GM12878 (cell line): ENCODE measurements at regions not wholly inside any gene's neighbourhood (a gene's known extent, or its start where the extent isn't known, plus 50 kb on each side); places are given as distances from the start of the nearest gene placed in this dataset.
"Not testable (repeated sequence)": the region's sequence is repeated elsewhere in the genome, so short reads cannot be mapped to it uniquely, and the experiment has no call there.

Source experiments
- ATAC-seq: fragments of 200-7000 bp; cut with Tn5 transposase; 3 replicates; pipeline ENCODE4 v1.9.1; 2020; ENCODE audit warnings: mild to moderate bottlenecking, moderate library complexity
- BruUV-seq: library from RNA; stranded (reverse); fragments of 400-500 nt; replicated peaks from 2 replicates; lab custom pipeline; 2021; lab: Mats Ljungman, UMichigan
- CTCF ChIA-PET: fragments of 300-600 bp; sonication (Branson Sonifier 250); formaldehyde crosslinking; extraction: SDS; loops from one replicate; lab custom pipeline; 2021; ENCODE audit warnings: inconsistent platforms; lab: Yijun Ruan, JAX
- POLR2A ChIA-PET: fragments of 350-600 bp; formaldehyde crosslinking; extraction: SDS; loops from one replicate; lab custom pipeline; 2021; ENCODE audit warnings: inconsistent platforms; lab: Charles Lee
- RAD21 ChIA-PET: fragments of 300-600 bp; sonication (Branson Sonifier 250); formaldehyde crosslinking; loops from one replicate; lab custom pipeline; 2023; ENCODE audit warnings: antibody characterized with exemption; ENCODE audit not compliant: unreplicated experiment; lab: Charles Lee
- SMC1A ChIA-PET: fragments of 300-600 bp; sonication (Branson Sonifier 250); formaldehyde crosslinking; loops from one replicate; lab custom pipeline; 2023; ENCODE audit not compliant: unreplicated experiment, uncharacterized antibody; lab: Charles Lee
- DNase-seq: peaks from one replicate; pipeline ENCODE4 v3.0.0-alpha.2; 2011; ENCODE audit warnings: low read depth, low spot score
- FAIRE-seq: peaks from 3 replicates; lab custom pipeline; 2011; peaks lifted over from hg19 to GRCh38; lab: Jason Lieb, UNC
- H2AFZ ChIP-seq: 2 replicates; pipeline ENCODE4 v1.6.0; 2011; ENCODE audit warnings: low read depth, low read length, control low read depth; ENCODE audit not compliant: control insufficient read depth
- H3K27ac ChIP-seq: 2 replicates; pipeline ENCODE4 v1.5.1; 2011; ENCODE audit warnings: control low read depth; ENCODE audit not compliant: control insufficient read depth, insufficient read depth
- H3K27me3 ChIP-seq, 2 experiments: replicated peaks in 1 of 2; 2 replicates each; pipeline versions ENCODE4 v1.6.0 to v1.6.1; 2011; ENCODE audit warnings: low read length in 1 of 2; ENCODE audit not compliant: control insufficient read depth in 2 of 2, insufficient read depth in 2 of 2
- H3K36me3 ChIP-seq, 2 experiments: 2 replicates each; pipeline ENCODE4 v1.5.1; 2011; ENCODE audit warnings: low read length in 1 of 2; ENCODE audit not compliant: control insufficient read depth in 2 of 2, insufficient read depth in 2 of 2
- H3K4me1 ChIP-seq: 2 replicates; pipeline ENCODE4 v1.6.1; 2011; ENCODE audit warnings: mild to moderate bottlenecking, low read length, moderate library complexity, mixed read lengths; ENCODE audit not compliant: control insufficient read depth, insufficient read depth
- H3K4me2 ChIP-seq: 2 replicates; pipeline ENCODE4 v1.6.0; 2011; ENCODE audit warnings: control low read depth; ENCODE audit not compliant: control insufficient read depth, insufficient read depth
- H3K4me3 ChIP-seq: fragments of 200-600 bp; sonication (generic); 2 replicates; pipeline ENCODE4 v1.5.1; 2016
- H3K79me2 ChIP-seq: 2 replicates; pipeline ENCODE4 v1.6.0; 2011; ENCODE audit warnings: low read length; ENCODE audit not compliant: control insufficient read depth, insufficient read depth
- H3K9ac ChIP-seq: 2 replicates; pipeline ENCODE4 v1.8.0; 2011; ENCODE audit warnings: low read length, control low read depth, mixed read lengths; ENCODE audit not compliant: control insufficient read depth, insufficient read depth
- H3K9me3 ChIP-seq: replicated peaks from 3 replicates; pipeline ENCODE4 v1.5.1; 2011; ENCODE audit warnings: mild to moderate bottlenecking, low read length; ENCODE audit not compliant: control insufficient read depth, insufficient read depth
- H4K20me1 ChIP-seq: 2 replicates; pipeline ENCODE4 v1.6.0; 2011; ENCODE audit not compliant: control insufficient read depth, insufficient read depth
- BCLAF1 ChIP-seq: fragments of 450-650 bp; IDR thresholded peaks from 2 replicates; pipeline ENCODE4 v1.6.1; 2017; ENCODE audit warnings: antibody characterized with exemption, mild to moderate bottlenecking, moderate library complexity
- BHLHE40 ChIP-seq, 2 experiments: fragments of 450-650 bp in 1 of 2; IDR thresholded peaks; 2 replicates each; pipeline ENCODE4 v1.6.1; 2011 to 2017; ENCODE audit warnings: low read depth in 2 of 2, borderline replicate concordance in 1 of 2, improper control_type of control experiment in 1 of 2, low read length in 1 of 2, mild to moderate bottlenecking in 1 of 2
- BRCA1 ChIP-seq: IDR thresholded peaks from 2 replicates; pipeline ENCODE4 v1.6.1; 2011; ENCODE audit warnings: low read depth, low read length, improper control_type of control experiment
- NBN ChIP-seq: fragments of 450-650 bp; IDR thresholded peaks from 2 replicates; pipeline ENCODE4 v1.6.1; 2016
- NFYA ChIP-seq: IDR thresholded peaks from 2 replicates; pipeline ENCODE4 v1.6.1; 2011; ENCODE audit warnings: low read depth, mild to moderate bottlenecking, low read length, improper control_type of control experiment, borderline replicate concordance
- NFYB ChIP-seq: IDR thresholded peaks from 2 replicates; pipeline ENCODE4 v1.6.1; 2011; ENCODE audit warnings: low read depth, mild to moderate bottlenecking, low read length, improper control_type of control experiment, moderate library complexity; ENCODE audit not compliant: insufficient read depth
- PAX8 ChIP-seq: fragments of 450-650 bp; IDR thresholded peaks from 2 replicates; pipeline ENCODE4 v1.6.1; 2017; ENCODE audit warnings: mild to moderate bottlenecking, moderate library complexity
- RBBP5 ChIP-seq: fragments of 200-600 bp; sonication (generic); conservative IDR thresholded peaks from 2 replicates; pipeline ENCODE4 v1.6.1; 2016
- TCF7 ChIP-seq: IDR thresholded peaks from 2 replicates; pipeline ENCODE4 v1.6.1; 2014; ENCODE audit warnings: antibody characterized with exemption, borderline replicate concordance
- ZNF384 ChIP-seq: IDR thresholded peaks from 2 replicates; pipeline ENCODE4 v1.6.1; 2012; ENCODE audit warnings: low read depth, mild to moderate bottlenecking, low read length, improper control_type of control experiment, borderline replicate concordance
- WGBS: methylation state at CpG from one replicate; pipeline ENCODE4 v1.1.6; 2016; ENCODE audit warnings: low lambda C conversion rate; ENCODE audit not compliant: insufficient replicate concordance, insufficient coverage; ENCODE audit errors: missing lambda C conversion rate; 5-methylcytosine and 5-hydroxymethylcytosine counted together
- in situ Hi-C: fragments of 300-500 bp; cut with MboI; formaldehyde crosslinking; loops from 9 replicates; pipeline ENCODE4 v1.14.3; 2018; ENCODE audit warnings: mixed read lengths
- intact Hi-C: fragments of 100-400 bp; cut with micrococcal nuclease; formaldehyde crosslinking; loops from one replicate; pipeline ENCODE4 v1.14.2; 2022; ENCODE audit not compliant: unreplicated experiment
- TF ChIP-seq, protein P1 (sequence below): fragments of 450-650 bp; IDR thresholded peaks from 2 replicates; pipeline ENCODE4 v1.6.1; 2018; ENCODE audit warnings: mild to moderate bottlenecking, low read depth, moderate library complexity; ENCODE audit not compliant: partially characterized antibody

GRCh38 chr10:100638969-100639368 lies 103.2 kb downstream of the HIF1AN start:
- ATAC-seq, H3K27me3 ChIP-seq, H3K4me1 ChIP-seq, H3K4me3 ChIP-seq, H4K20me1 ChIP-seq, intact Hi-C loops, DNase-seq, H3K9ac ChIP-seq, BruUV-seq, H3K36me3 ChIP-seq, H3K9me3 ChIP-seq, H3K27ac ChIP-seq, SMC1A ChIA-PET, POLR2A ChIA-PET, CTCF ChIA-PET, RAD21 ChIA-PET, H3K4me2 ChIP-seq, H2AFZ ChIP-seq, in situ Hi-C loops, H3K79me2 ChIP-seq, FAIRE-seq: not testable (repeated sequence)
- 17% methylated on average over 6 of the region's 6 CpGs for WGBS

- RAD21 ChIA-PET = no interaction called here
- Histone ChIP-seq H2AFZ (no peak overlapping the region), H3K9ac (no peak overlapping the region), H3K27me3 (peaks cover 5 to 7% of the 10 kb centered on the region in 2 experiments; a peak in 3 of 4 replicates), H3K27ac (no peak overlapping the region), H3K79me2 (no peaks in the 10 kb centered on the region), H3K9me3 (no peaks in the 10 kb centered on the region), H3K4me3 (no peak overlapping the region), H3K4me1 (no peaks in the 10 kb centered on the region), H3K36me3 (no peaks in the 10 kb centered on the region), H3K4me2 (no peak overlapping the region), H4K20me1 (no peaks in the 10 kb centered on the region)
- POLR2A ChIA-PET = no interaction called here
- intact Hi-C loops = no loop called here
- in situ Hi-C loops = no loop called here
- WGBS = 36% methylated on average over 9 of the region's 9 CpGs
- DNase-seq = no peak
- no TSS peak for BruUV-seq
- CTCF ChIA-PET = no interaction called here
- no peak for FAIRE-seq
- no peak for ATAC-seq
- SMC1A ChIA-PET = interaction anchor here (1.2 kb wide), 1 partner anchor 81 kb away, joined by 3 read pairs; no protein-coding TSS in a partner anchor
- TF ChIP-seq BRCA1 (no peak), TCF7 (no peak), NFYB (no peak), ZNF384 (no peak), BCLAF1 (no peak), PAX8 (no peak), NBN (no peak), RBBP5 (no peak), BHLHE40 (IDR thresholded peaks at IDR 0.05; ENCODE audit: borderline replicate concordance in 1 of 2, low read depth in 2 of 2, low read length in 1 of 2) (no peak), NFYA (no peak)
- TF ChIP-seq, protein P1, sequence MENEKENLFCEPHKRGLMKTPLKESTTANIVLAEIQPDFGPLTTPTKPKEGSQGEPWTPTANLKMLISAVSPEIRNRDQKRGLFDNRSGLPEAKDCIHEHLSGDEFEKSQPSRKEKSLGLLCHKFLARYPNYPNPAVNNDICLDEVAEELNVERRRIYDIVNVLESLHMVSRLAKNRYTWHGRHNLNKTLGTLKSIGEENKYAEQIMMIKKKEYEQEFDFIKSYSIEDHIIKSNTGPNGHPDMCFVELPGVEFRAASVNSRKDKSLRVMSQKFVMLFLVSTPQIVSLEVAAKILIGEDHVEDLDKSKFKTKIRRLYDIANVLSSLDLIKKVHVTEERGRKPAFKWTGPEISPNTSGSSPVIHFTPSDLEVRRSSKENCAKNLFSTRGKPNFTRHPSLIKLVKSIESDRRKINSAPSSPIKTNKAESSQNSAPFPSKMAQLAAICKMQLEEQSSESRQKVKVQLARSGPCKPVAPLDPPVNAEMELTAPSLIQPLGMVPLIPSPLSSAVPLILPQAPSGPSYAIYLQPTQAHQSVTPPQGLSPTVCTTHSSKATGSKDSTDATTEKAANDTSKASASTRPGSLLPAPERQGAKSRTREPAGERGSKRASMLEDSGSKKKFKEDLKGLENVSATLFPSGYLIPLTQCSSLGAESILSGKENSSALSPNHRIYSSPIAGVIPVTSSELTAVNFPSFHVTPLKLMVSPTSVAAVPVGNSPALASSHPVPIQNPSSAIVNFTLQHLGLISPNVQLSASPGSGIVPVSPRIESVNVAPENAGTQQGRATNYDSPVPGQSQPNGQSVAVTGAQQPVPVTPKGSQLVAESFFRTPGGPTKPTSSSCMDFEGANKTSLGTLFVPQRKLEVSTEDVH = no peak
Measured at GRCh38 chr10:100642295-100642994, 102.9 kb upstream of the PAX2 start.
